HG03442 (cell line): ENCODE measurements at regions not wholly inside any gene's neighbourhood (a gene's known extent, or its start where the extent isn't known, plus 50 kb on each side); places are given as distances from the start of the nearest gene placed in this dataset.

Source experiments
- ATAC-seq: cut with Tn5 transposase; IDR thresholded peaks from one replicate; pipeline ENCODE4 v1.9.1; 2021; ENCODE audit warnings: mild to moderate bottlenecking, moderate library complexity; ENCODE audit not compliant: unreplicated experiment

GRCh38 chr5:174356536-174356935 lies 311.0 kb downstream of the NSG2 start:
- no peak for ATAC-seq

- ATAC-seq = no peak
These were observed 312.8 kb downstream of the NSG2 start for GRCh38 chr5:174358276-174358675.

GRCh38 chr5:174359071-174359470 lies 313.6 kb downstream of the NSG2 start:
- no peak for ATAC-seq

GRCh38 chr5:174362514-174362913 lies 317.0 kb downstream of the NSG2 start:
- ATAC-seq = no peak

- ATAC-seq = no peak
These were observed 318.4 kb downstream of the NSG2 start for GRCh38 chr5:174363934-174364333.

GRCh38 chr5:174364676-174365075 lies 319.2 kb downstream of the NSG2 start:
- no peak for ATAC-seq

- no peak for ATAC-seq
These were observed 326.1 kb downstream of the NSG2 start for GRCh38 chr5:174371600-174372094.

GRCh38 chr5:174374206-174374605 lies 328.7 kb downstream of the NSG2 start:
- no peak for ATAC-seq

- ATAC-seq = no peak
These were observed 330.6 kb downstream of the NSG2 start for GRCh38 chr5:174376056-174376455.

GRCh38 chr5:174376726-174377373 lies 331.3 kb downstream of the NSG2 start:
- no peak for ATAC-seq

GRCh38 chr5:174378121-174378874 lies 332.8 kb downstream of the NSG2 start:
- no peak for ATAC-seq

GRCh38 chr5:174380311-174380710 lies 334.8 kb downstream of the NSG2 start:
- ATAC-seq = no peak

GRCh38 chr5:174381241-174381640 lies 335.7 kb downstream of the NSG2 start:
- ATAC-seq = no peak

- ATAC-seq = no peak
These were observed 338.0 kb downstream of the NSG2 start for GRCh38 chr5:174383210-174384167.

- ATAC-seq = no peak
These were observed 339.0 kb downstream of the NSG2 start for GRCh38 chr5:174384509-174384947.

GRCh38 chr5:174386306-174386705 lies 338.1 kb upstream of the MSX2 start:
- no peak for ATAC-seq

GRCh38 chr5:174386846-174387245 lies 337.5 kb upstream of the MSX2 start:
- no peak for ATAC-seq

GRCh38 chr5:174387448-174387847 lies 336.9 kb upstream of the MSX2 start:
- no peak for ATAC-seq

GRCh38 chr5:174392892-174393291 lies 331.5 kb upstream of the MSX2 start:
- ATAC-seq = no peak

- ATAC-seq = no peak
These were observed 327.8 kb upstream of the MSX2 start for GRCh38 chr5:174396541-174396940.

GRCh38 chr5:174397206-174397605 lies 327.2 kb upstream of the MSX2 start:
- no peak for ATAC-seq
